ENCODE measurements at regions not wholly inside any gene's neighbourhood (a gene's known extent, or its start where the extent isn't known, plus 50 kb on each side); places are given as distances from the start of the nearest gene placed in this dataset.

DNA sequence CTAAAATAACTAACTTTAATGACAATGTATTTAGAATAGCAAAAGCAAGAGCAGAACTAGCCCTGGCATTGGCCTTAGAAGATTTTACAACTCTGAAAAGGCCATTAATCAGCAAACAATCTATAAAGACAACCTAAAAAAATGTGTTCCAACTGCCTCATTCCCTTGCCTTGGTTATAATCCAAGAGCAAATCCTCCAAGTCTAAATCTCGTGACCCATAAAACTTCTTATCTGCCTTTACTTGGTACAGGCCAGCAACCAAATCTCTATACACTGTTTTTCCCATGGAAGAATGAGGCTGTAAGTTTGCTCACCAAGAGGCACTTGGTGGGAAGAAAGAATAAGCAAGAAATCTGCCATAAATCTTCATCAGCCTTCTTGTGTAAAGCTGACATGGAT is 175.3 kb upstream of the MID1 start:
- no peaks in the 10 kb centered on the region for H3K9me3 ChIP-seq (ENCODE audit: control insufficient read depth, low read length)
- H3K9ac ChIP-seq: no peak overlapping the region
- no peak overlapping the region for H3K4me3 ChIP-seq (ENCODE audit: low read depth, low read length)
- H3K36me3 ChIP-seq (ENCODE audit: control insufficient read depth, insufficient read depth, low read length): no peaks in the 10 kb centered on the region
- no peak overlapping the region for H2AFZ ChIP-seq
- no peak overlapping the region for H3K4me2 ChIP-seq (ENCODE audit: low read length)
- peak overlapping the region; percentile 29 for H3K27ac ChIP-seq
- H3K79me2 ChIP-seq: no peaks in the 10 kb centered on the region
- H3K4me1 ChIP-seq: peaks cover 2% of the 10 kb centered on the region
- no peaks in the 10 kb centered on the region for H3K27me3 ChIP-seq (ENCODE audit: control insufficient read depth, insufficient read depth, low read length)
- TF ChIP-seq CTCF (IDR thresholded peaks at IDR 0.05): no peak

DNA sequence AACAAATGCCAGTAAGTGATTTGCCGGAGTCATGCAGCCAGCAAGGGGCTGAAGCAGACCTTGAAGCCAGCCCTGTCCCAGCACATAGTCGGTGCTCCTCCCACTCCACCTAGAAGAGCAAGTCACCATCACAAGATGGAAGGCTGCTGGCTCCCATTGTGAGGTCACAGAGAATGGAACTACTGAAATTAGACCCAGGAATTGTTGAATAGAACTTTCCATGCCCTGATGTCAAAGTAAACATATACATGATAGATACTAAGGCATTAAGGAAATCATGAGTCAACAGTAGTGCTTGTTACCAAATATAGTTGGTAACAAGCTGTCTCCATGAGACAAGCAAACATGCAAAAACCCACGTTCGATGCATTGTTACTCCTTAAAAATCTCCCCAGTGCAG is 177.1 kb upstream of the MID1 start:
- Histone ChIP-seq H3K27ac (no peak overlapping the region), H3K9ac (no peak overlapping the region), H2AFZ (peak overlapping the region; percentile 38), H3K9me3 (ENCODE audit: control insufficient read depth, low read length) (no peaks in the 10 kb centered on the region), H3K79me2 (no peaks in the 10 kb centered on the region), H3K27me3 (ENCODE audit: control insufficient read depth, insufficient read depth, low read length) (no peaks in the 10 kb centered on the region), H3K4me2 (ENCODE audit: low read length) (no peak overlapping the region), H3K36me3 (ENCODE audit: control insufficient read depth, insufficient read depth, low read length) (no peaks in the 10 kb centered on the region), H3K4me3 (ENCODE audit: low read depth, low read length) (no peak overlapping the region), H3K4me1 (peaks cover 2% of the 10 kb centered on the region)
- TF ChIP-seq CTCF (IDR thresholded peaks at IDR 0.05): no peak

GRCh38 chrX:10798041-10798440 is 177.7 kb upstream of the MID1 start:
- Histone ChIP-seq H3K4me2 (ENCODE audit: low read length) (no peak overlapping the region), H3K9me3 (ENCODE audit: control insufficient read depth, low read length) (no peaks in the 10 kb centered on the region), H3K27ac (no peak overlapping the region), H3K27me3 (ENCODE audit: control insufficient read depth, insufficient read depth, low read length) (no peaks in the 10 kb centered on the region), H2AFZ (no peak overlapping the region), H3K36me3 (ENCODE audit: control insufficient read depth, insufficient read depth, low read length) (no peaks in the 10 kb centered on the region), H3K4me3 (ENCODE audit: low read depth, low read length) (no peak overlapping the region), H3K79me2 (no peaks in the 10 kb centered on the region), H3K9ac (no peak overlapping the region), H3K4me1 (peaks cover 2% of the 10 kb centered on the region)
- TF ChIP-seq CTCF (IDR thresholded peaks at IDR 0.05): no peak

DNA sequence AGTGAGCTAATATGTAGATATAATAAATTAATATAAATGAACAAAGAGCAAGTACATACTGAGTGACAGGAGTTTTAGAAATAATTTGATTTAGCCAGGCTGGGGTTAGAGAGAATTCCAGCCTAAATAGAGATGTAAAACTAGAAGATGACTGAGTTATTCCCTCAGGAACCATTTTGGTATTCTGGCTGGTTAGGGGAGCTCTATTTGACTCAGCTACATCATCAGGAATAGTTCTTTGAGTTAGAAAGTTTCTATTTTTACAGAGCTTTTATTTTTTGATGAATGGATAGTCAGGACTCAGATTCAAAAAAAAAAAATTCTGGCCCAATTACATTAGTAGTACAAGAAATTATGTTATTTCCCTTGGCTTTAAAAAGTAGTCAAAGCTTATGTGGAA is 180.4 kb upstream of the MID1 start:
- Histone ChIP-seq H3K9ac (no peak overlapping the region), H3K27me3 (ENCODE audit: control insufficient read depth, insufficient read depth, low read length) (no peaks in the 10 kb centered on the region), H2AFZ (no peak overlapping the region), H3K4me1 (no peaks in the 10 kb centered on the region), H3K27ac (no peak overlapping the region), H3K4me3 (ENCODE audit: low read depth, low read length) (no peak overlapping the region), H3K36me3 (ENCODE audit: control insufficient read depth, insufficient read depth, low read length) (no peaks in the 10 kb centered on the region), H3K79me2 (no peaks in the 10 kb centered on the region), H3K4me2 (ENCODE audit: low read length) (no peak overlapping the region), H3K9me3 (ENCODE audit: control insufficient read depth, low read length) (no peaks in the 10 kb centered on the region)
- no peak for TF ChIP-seq CTCF (IDR thresholded peaks at IDR 0.05)

DNA sequence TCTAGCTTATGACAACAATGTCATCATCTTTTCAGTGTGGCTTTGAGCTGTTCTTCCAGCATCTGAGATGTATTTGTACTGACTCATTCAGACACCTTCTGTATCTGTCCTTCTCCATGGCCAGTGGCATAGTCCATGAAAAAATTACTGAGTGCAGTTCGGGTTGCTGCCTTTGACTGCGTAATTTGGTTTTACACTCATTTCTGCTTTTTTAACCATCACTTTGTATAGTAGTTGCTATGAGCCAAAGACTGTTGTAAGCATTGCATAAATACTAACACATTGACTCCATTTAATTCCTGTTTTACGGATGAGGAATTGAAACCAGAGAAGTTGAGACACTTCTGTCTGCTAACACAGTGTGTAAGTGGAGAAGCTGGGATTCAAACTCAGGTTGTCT is 190.7 kb upstream of the MID1 start:
- H3K79me2 ChIP-seq: no peaks in the 10 kb centered on the region
- no peak overlapping the region for H3K9ac ChIP-seq
- no peak overlapping the region for H3K27ac ChIP-seq
- H3K4me1 ChIP-seq: no peaks in the 10 kb centered on the region
- H3K9me3 ChIP-seq (ENCODE audit: control insufficient read depth, low read length): no peaks in the 10 kb centered on the region
- no peak overlapping the region for H3K4me3 ChIP-seq (ENCODE audit: low read depth, low read length)
- TF ChIP-seq CTCF (IDR thresholded peaks at IDR 0.05): no peak
- no peak overlapping the region for H2AFZ ChIP-seq
- no peaks in the 10 kb centered on the region for H3K27me3 ChIP-seq (ENCODE audit: control insufficient read depth, insufficient read depth, low read length)
- H3K36me3 ChIP-seq (ENCODE audit: control insufficient read depth, insufficient read depth, low read length): no peaks in the 10 kb centered on the region
- no peak overlapping the region for H3K4me2 ChIP-seq (ENCODE audit: low read length)
